NT2/D1 (cell line): ENCODE measurements at regions not wholly inside any gene's neighbourhood (a gene's known extent, or its start where the extent isn't known, plus 50 kb on each side); places are given as distances from the start of the nearest gene placed in this dataset.

Source experiments
- SUZ12 ChIP-seq: IDR thresholded peaks from 2 replicates; pipeline ENCODE4 v1.6.1; 2011; ENCODE audit not compliant: insufficient read length, insufficient read depth; ENCODE audit errors: extremely low read depth
- YY1 ChIP-seq: IDR thresholded peaks from 2 replicates; pipeline ENCODE4 v1.6.1; 2011; ENCODE audit not compliant: insufficient read length, insufficient read depth
- ZNF274 ChIP-seq: IDR thresholded peaks from 2 replicates; pipeline ENCODE4 v1.6.1; 2011; ENCODE audit warnings: mild to moderate bottlenecking, low read depth, low read length

DNA sequence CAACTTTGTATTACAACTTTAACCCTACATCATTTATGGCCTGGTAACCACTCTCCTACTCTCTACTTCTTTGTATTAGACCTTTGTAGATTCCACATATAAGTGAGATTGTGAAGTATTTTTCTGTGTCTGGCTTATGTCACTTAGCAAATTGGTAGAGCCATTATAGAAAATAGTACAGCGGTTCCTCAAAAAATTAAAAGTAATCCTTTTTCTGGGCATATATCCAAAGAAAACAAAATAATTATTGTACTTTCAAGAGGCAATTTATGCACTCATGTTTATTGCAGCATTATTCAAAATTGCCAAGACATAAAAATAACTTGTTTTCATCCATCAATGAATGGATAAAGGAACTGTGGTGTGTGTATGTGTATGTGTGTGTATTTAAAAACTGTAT lies 537.5 kb upstream of the FSIP2 start:
- TF ChIP-seq ZNF274 (no peak), SUZ12 (no peak), YY1 (no peak)
